ENCODE measurements at regions not wholly inside any gene's neighbourhood (a gene's known extent, or its start where the extent isn't known, plus 50 kb on each side); places are given as distances from the start of the nearest gene placed in this dataset.

- Mint-ChIP-seq H3K9me3 (ENCODE audit: insufficient read depth) (peaks cover under 1% of the 10 kb centered on the region), H3K4me1 (no peaks in the 10 kb centered on the region), H3K4me3 (no peak overlapping the region), H3K27me3 (peaks cover 8% of the 10 kb centered on the region), H3K27ac (no peak overlapping the region)
- H3K27me3 ChIP-seq (replicated peaks in 1 of 4; ENCODE audit: control extremely low read depth in 1 of 4, control insufficient read depth in 3 of 4, insufficient read depth in 4 of 4, low read length in 3 of 4) = no peaks in the 10 kb centered on the region
- ATAC-seq (ENCODE audit: low read depth) (no peak), DNase-seq (no peak)
- H3K4me2 ChIP-seq (replicated peaks; ENCODE audit: low read depth, low read length, poor library complexity, severe bottlenecking) = no peak overlapping the region
- H3K4me1 ChIP-seq (ENCODE audit: control insufficient read depth in 2 of 2, insufficient read depth in 2 of 2, low read length in 2 of 2) = no peaks in the 10 kb centered on the region
- H3K9ac ChIP-seq (ENCODE audit: low read length) = no peak overlapping the region
- intact Hi-C loops (cut with micrococcal nuclease) = no loop called here
- no peaks in the 10 kb centered on the region for H3K36me3 ChIP-seq (replicated peaks in 1 of 2; ENCODE audit: control extremely low read depth in 1 of 2, control insufficient read depth in 1 of 2, extremely low read depth in 1 of 2, insufficient read depth in 2 of 2, low read length in 1 of 2)
- POLR2A ChIA-PET = no interaction called here
- TF ChIP-seq EZH2 (IDR thresholded peaks at IDR 0.05; ENCODE audit: borderline replicate concordance, insufficient read depth, low read depth, low read length, poor library complexity, severe bottlenecking) (no peak), CTCF (IDR thresholded peaks at IDR 0.05) (no peak)
- no peaks in the 10 kb centered on the region for H4K20me1 ChIP-seq (ENCODE audit: control insufficient read depth, insufficient read depth, low read length, poor library complexity, severe bottlenecking)
- peaks cover under 1 to 5% (median under 1%) of the 10 kb centered on the region in 3 donors for H3K9me3 ChIP-seq (ENCODE audit: control extremely low read depth in 1 of 3, control insufficient read depth in 2 of 3, insufficient read depth in 1 of 3, low read length in 2 of 3)
- no peak overlapping the region for H3K4me3 ChIP-seq (ENCODE audit: control extremely low read depth in 1 of 5, extremely low read depth in 1 of 5, insufficient read depth in 1 of 5, low read depth in 2 of 5, low read length in 4 of 5)
- WGBS (ENCODE audit: insufficient coverage) = no CpG with 5 or more reads among the region's 4 CpGs
- H2AFZ ChIP-seq (ENCODE audit: insufficient read depth, low read depth, low read length, poor library complexity, severe bottlenecking) = no peak overlapping the region
- CTCF ChIA-PET = no interaction called here
- no peak overlapping the region for H3K27ac ChIP-seq (ENCODE audit: low read length in 2 of 2)
- no peaks in the 10 kb centered on the region for H3K79me2 ChIP-seq (ENCODE audit: control insufficient read depth, insufficient read depth, low read length)
Measured at GRCh38 chr22:19654338-19654987, 59.8 kb upstream of the SEPTIN5 start.

- Mint-ChIP-seq H3K27me3 (peaks cover 3% of the 10 kb centered on the region), H3K4me1 (no peaks in the 10 kb centered on the region), H3K27ac (no peak overlapping the region), H3K4me3 (no peak overlapping the region), H3K9me3 (ENCODE audit: insufficient read depth) (no peaks in the 10 kb centered on the region)
- no peak overlapping the region for H2AFZ ChIP-seq (ENCODE audit: insufficient read depth, low read depth, low read length, poor library complexity, severe bottlenecking)
- no peaks in the 10 kb centered on the region for H3K27me3 ChIP-seq (replicated peaks in 1 of 4; ENCODE audit: control extremely low read depth in 1 of 4, control insufficient read depth in 3 of 4, insufficient read depth in 4 of 4, low read length in 3 of 4)
- no peak for DNase-seq
- WGBS (ENCODE audit: insufficient coverage) = 80% methylated on average over 5 of the region's 5 CpGs
- TF ChIP-seq CTCF (IDR thresholded peaks at IDR 0.05) = no peak
- TF ChIP-seq EZH2 (IDR thresholded peaks at IDR 0.05; ENCODE audit: borderline replicate concordance, insufficient read depth, low read depth, low read length, poor library complexity, severe bottlenecking) = no peak
- H3K36me3 ChIP-seq (replicated peaks in 1 of 2; ENCODE audit: control extremely low read depth in 1 of 2, control insufficient read depth in 1 of 2, extremely low read depth in 1 of 2, insufficient read depth in 2 of 2, low read length in 1 of 2) = no peaks in the 10 kb centered on the region
- no peak overlapping the region for H3K4me2 ChIP-seq (replicated peaks; ENCODE audit: low read depth, low read length, poor library complexity, severe bottlenecking)
- H3K79me2 ChIP-seq (ENCODE audit: control insufficient read depth, insufficient read depth, low read length) = no peaks in the 10 kb centered on the region
- intact Hi-C loops (cut with micrococcal nuclease) = no loop called here
- ATAC-seq (ENCODE audit: low read depth) = no peak
- POLR2A ChIA-PET = no interaction called here
- CTCF ChIA-PET = no interaction called here
- H3K4me3 ChIP-seq (ENCODE audit: control extremely low read depth in 1 of 5, extremely low read depth in 1 of 5, insufficient read depth in 1 of 5, low read depth in 2 of 5, low read length in 4 of 5) = no peak overlapping the region
- H3K4me1 ChIP-seq (ENCODE audit: control insufficient read depth in 2 of 2, insufficient read depth in 2 of 2, low read length in 2 of 2) = no peaks in the 10 kb centered on the region
- no peaks in the 10 kb centered on the region for H3K9me3 ChIP-seq (ENCODE audit: control extremely low read depth in 1 of 3, control insufficient read depth in 2 of 3, insufficient read depth in 1 of 3, low read length in 2 of 3)
- H3K9ac ChIP-seq (ENCODE audit: low read length) = no peak overlapping the region
- no peak overlapping the region for H3K27ac ChIP-seq (ENCODE audit: low read length in 2 of 2)
- H4K20me1 ChIP-seq (ENCODE audit: control insufficient read depth, insufficient read depth, low read length, poor library complexity, severe bottlenecking) = no peaks in the 10 kb centered on the region
Measured at GRCh38 chr22:19655399-19655798, 58.9 kb upstream of the SEPTIN5 start.
